Hematopoietic multipotent progenitor cell (in vitro differentiated cells): ENCODE measurements at regions not wholly inside any gene's neighbourhood (a gene's known extent, or its start where the extent isn't known, plus 50 kb on each side); places are given as distances from the start of the nearest gene placed in this dataset.
"Not testable (repeated sequence)": the region's sequence is repeated elsewhere in the genome, so short reads cannot be mapped to it uniquely, and the experiment has no call there.

ENCODE experiments used
- DNase-seq, 3 donors: peaks; one replicate each; pipeline ENCODE4 v3.0.0-alpha.2; 2011 to 2015; ENCODE audit warnings: low read depth in 2 of 3, low spot score in 2 of 3

DNA sequence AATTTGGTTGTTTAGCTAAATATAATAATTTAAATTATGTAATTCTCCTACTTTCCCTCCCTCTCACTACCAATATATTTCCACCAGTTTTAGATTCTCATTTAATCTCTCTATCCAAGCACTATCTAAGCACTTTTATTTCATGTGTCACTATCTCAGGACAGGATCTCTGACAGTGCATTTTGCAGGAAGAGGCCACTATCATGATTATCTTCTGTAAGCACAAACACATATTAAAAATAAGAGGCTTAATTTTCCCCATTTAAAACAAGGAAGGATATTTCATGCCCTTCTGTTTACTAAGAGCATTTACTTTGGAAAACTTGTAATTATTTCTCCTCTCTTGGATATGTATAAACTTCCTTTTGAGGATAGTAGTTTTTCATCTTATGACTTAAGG is 726.2 kb upstream of the ZNF804A start:
- no peak for DNase-seq

DNA sequence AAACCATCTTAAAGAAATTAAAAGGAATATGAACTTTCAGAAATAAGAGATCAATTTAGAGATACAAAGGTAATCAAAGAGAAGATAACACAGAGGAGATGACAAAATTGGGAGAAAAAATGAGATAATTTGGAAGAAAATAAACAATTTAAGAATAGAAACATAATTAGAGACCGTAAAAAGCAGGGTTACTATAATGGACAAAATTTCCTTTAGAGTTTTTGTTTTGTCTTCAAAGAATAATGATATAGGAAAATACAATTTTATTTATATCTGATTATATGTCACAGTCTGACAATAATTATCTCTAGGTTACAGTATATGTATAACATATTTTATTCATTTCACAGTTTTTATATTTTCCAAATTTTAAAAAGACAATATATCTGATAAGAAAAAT is 716.4 kb upstream of the ZNF804A start:
- DNase-seq: no peak

DNA sequence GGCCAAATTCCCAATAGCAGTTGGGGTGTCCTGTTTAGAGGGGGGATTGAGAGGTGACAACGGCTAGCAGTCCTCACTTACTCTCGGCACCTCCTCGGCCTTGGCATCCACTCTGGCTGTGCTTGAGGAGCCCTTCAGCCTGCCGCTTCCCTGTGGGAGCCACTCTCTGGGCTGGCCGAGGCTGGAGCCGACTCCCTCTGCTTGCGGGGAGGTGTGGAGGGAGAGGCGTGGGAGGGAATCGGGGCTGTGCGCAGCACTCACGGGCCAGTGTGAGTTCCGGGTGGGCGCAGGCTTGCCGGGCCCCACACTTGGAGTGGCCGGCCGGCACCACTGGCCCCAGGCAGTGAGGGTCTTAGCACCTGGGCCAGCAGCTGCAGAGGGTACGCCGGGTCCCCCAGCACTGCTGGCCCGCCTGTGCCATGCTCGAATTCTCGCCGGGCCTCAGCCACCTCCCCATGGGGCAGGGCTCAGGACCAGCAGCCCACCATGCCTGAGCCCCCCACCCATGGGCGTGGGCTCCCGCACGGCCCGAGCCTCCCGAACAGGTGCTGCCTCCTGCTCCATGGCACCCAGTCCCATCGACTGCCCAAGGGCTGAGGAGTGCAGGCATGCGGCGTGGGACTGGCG is 705.9 kb upstream of the ZNF804A start:
- DNase-seq: no peak

DNA sequence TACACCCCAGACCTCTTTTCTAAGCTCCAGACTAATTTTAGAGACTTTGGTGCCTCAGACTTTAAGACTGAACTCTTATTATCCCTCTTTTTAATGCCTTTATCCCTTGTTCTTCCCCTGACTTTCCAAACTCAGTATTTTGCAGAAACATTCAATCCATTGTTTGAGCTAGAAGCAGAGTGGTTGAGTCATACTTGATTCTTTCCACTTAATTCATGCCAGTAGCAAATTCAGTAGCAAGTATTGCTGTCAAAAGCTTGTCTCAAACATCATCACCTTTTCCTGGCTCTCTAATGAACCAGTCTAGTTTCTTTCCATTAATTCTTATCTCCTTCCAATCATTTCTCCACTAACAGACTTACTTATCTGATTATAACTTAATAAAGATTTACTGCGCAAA is 699.7 kb upstream of the ZNF804A start:
- no peak for DNase-seq

DNA sequence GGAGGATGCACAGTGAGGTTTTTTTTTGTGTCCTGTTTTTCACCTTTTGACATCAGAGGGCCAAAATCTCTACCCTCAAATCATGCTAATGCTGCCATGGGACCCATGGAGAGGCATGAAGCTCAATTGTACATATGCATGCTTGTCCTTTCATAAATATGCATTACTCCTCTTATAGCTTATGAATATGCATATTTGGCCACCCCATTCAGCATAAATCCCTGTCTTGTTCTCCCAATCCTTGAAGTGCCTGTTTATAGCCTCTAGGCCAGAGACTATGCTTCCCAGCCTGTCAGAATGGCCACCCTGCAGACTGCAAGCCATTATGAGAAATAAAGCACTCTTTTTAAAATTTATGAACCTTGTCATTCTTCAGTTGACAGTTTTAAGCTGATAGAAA is 696.4 kb upstream of the ZNF804A start:
- DNase-seq: no peak

DNA sequence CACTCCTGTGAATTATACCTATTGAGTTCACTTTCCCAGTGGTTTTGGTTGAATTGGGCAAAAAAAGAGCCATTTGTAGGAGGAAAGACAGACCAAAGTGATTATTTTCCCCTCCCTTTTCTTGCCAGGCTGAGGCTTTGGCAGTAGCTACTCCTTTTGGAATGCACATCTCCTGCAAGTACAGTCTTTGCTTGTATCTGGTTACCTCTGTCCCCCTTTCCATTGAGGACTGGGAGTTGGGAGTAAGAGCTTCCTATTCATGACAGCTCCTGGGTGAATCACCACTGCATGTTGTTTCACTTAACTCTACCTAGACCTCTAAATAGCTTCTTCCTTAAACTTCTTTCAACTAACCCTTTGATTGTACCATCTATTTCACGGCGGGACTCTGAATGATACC is 695.3 kb upstream of the ZNF804A start:
- no peak for DNase-seq

DNA sequence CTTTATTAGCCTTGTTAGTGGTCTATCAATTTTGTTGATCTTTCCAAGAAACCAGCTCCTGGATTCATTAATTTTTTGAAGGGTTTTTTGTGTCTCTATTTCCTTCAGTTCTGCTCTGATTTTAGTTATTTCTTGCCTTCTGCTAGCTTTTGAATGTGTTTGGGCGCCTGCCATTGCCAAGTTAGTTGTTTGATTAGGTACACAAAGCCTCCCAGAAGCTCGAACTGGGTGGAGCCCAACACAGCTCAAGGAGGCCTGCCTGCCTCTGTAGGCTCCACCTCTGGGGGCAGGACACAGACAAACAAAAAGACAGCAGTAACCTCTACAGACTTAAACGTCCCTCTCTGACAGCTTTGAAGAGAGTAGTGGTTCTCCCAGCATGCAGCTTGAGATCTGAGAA is 682.3 kb upstream of the ZNF804A start:
- not testable (repeated sequence) for DNase-seq

DNA sequence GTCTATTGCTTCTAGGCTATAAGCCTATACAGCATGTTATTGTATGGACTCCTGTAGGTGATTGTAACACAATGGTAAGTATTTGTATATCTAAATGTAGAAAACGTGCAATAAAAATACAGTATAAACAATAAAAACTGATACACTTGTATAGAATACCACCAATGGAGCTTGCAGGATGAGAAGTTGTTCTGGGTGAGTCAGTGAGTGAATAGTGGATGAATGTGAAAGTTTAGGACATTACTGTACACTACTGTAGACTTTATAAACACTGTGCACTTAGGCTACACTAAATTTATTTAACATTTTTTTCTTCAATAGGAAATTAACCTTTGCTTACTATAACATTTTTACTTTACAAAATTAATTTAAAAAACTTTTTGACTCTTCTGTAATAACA is 679.2 kb upstream of the ZNF804A start:
- DNase-seq: no peak

DNA sequence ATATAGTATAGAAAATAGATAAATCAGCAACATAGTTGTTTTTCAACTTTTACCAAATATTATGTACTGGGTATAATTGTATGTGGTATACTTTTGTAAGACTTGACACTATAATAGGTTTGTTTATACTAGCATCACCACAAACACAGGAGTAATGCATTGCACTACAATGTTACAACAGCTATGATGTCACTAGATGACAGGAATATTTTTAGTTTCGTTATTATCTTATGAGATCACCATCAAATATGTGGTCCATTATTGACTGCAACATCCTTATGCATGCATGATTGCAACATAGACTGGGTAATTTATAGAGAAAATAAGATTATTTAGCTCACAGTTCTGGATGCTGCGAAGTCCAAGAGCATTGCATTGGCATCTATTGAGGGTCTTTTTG is 678.4 kb upstream of the ZNF804A start:
- no peak for DNase-seq

DNA sequence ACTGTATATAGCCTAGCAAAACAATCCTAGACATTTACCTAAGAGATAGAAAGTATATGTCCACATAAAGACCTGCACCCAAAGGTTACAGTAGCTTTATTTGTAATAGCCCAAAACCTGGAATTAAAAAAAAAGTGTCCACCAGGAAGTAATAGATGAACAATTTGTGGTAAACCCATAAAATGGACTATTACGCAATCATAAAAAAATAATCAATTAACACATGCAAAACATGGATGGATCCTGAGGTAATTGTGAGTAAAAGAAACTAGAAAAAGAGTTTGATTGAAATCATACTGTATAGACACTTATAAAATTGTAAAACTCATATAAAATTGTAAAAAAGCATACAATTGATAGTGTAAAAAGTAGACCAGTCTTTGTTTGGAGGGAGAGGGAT is 673.0 kb upstream of the ZNF804A start:
- no peak for DNase-seq

DNA sequence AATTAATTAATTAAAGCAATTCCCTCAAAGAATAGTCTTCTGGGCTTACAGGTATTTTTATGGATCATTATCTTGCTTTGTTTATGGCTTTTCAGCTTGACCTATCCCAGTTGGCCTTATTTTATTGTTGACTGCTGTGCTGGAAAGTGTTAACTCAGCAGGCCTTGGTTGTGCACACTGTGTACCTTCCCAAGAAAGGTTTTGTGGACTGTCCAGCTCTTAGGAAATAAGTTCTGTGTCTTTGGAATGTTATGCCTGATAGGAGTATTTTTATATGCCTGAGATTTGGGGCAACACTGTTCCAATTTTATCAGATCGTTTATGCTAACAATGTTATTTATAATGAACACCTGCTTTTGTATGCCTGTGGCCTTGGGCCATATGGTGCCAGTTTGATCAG is 671.9 kb upstream of the ZNF804A start:
- DNase-seq: no peak

DNA sequence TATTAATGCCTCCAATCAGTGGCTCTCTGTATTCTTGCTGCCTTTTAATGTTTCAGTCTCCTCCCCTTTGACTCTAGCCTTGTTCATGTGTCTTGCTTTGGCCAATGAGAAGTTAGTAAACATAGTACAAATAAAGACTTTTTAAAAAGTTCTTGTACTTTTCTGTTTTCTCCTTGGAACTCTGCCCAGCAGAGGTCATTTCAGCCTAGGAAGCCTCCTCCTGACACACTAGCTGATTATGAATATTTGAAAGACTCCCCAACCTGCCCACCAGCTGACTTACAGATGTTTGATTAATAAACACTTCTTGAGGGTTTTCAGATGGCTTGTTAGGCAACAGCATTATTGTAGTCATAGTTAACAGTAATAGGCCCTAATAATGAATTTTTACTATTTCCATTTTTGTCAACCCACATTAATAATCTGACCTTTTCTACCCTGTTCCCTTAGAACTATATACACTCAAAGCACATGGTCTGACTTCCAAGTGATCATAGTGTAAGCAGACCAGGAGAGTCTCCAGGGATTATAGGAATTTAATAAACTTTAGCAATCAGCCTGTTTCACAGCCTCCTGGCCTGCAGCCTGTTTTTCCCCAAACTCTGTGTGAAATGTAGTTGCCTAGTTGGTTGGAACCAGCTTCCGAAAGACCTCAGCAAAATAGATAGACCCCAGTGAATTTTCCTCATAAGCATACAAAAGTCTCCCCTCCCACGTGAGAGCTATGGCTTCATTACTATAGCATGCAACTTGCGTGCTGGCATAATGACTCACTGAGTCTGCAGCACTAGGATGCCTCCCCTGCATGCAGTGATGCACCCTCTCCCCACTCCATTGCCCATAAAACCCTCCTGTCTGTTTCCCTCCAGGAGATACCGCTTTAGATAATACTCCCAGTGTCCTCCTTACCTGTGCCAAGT is 670.7 kb upstream of the ZNF804A start:
- no peak for DNase-seq

DNA sequence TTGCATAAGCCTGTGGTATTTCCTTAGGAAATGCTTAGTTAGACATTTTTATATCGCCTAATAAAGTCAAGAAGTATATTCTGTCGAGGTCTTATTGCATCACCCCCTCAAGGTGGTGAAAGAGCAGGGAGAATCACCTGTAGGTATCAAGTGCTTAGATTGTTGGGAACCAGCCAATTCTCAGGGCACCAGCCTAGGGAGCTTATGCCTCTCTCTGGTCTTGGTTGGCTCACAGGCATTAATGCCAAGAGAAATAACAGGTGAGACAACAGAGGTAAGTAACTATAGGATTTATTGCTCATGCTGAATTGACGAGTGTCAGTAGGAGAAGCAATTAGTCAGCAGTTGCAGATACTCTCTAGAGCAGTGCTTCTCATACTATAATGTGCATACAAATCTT is 663.3 kb upstream of the ZNF804A start:
- no peak for DNase-seq

DNA sequence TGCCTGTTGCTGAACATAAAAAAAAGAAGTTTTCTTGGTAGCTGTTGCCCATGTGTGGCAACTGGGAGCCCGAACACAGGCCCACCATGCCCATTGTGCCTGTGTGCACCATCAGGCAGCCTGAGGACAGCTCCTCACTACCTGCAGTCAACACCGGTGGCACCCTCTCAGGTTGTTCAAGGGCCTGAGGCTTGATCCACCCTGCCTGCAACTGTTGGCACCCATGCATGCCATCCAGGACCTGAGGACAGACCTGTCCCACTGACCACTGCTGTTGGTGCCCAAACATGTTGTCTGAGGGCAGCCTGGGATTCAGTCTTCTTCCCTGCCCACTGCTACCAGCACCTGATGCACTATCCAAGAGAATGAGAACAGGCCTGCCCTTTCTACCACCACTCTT is 661.1 kb upstream of the ZNF804A start:
- DNase-seq: no peak

DNA sequence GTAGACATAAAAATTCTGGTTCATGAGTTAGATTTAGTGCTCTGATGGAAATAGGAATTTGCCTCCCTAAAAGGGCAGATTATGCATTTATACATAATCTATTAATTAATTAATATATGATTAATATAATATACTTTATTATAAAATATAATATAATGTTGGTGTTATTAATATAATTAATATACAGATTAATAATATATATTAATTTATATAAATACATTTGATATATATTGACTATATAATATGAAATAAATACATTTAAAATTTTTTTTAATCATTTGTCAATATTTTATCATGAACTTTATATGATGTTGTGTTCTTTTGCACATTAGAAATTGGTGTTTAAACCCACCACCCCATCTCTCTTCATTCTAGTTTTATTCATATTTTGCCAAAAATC is 652.1 kb upstream of the ZNF804A start:
- no peak for DNase-seq

DNA sequence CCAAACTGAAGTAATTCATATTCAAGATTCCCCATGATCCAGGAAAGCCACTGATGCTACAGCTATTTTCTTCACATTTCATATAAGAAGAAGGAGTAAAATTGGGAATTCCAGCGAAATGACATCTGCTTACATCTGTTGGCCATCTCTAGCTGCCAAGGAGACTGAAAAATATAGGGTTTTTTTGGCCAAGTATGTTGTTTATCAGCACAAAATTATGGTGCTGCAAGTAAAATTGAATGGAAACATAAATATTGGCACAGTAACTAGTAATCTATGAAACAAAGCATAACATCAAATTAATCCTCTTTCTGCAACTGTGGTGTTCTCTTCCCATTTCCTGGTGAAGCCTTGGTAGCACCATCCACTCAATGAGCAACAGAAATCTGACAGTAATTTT is 649.5 kb upstream of the ZNF804A start:
- DNase-seq: no peak

DNA sequence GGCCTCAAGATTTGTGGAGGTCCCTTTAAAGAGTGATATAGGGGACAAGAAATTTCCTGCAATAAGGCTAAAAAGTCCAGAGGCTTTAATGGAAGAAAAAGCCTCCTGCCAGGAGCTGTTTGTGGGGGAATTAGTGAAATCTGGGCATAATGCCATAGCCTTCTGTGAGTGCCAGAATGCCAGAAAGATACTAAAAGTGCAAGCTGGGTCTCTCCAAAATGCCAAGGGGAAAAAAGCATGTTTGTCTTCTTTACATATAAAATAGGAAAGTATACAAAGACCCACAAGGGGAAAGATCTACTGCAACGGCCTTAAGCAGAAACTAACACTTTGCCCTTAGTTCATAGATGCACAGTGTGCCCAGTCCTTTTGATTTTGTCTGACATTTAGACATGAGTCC is 647.7 kb upstream of the ZNF804A start:
- DNase-seq: no peak

DNA sequence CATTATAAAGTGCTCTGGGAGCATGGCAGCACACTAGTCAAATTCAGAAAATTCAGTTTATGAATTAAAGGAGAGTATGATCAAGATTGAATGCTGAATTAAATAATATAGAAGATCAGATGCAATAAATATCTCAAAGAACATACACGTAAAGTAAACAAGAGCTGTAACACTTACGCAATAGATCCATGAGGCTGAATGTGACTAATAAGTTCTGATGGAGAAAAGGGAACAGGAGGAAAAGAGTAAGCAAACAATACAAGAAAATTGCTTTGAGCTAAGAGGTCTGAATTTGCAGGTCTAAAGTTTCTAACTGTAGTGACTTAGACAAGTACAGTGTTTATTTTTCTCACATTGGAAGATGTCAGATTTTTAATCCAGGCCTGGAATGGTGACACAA is 646.7 kb upstream of the ZNF804A start:
- DNase-seq: no peak

DNA sequence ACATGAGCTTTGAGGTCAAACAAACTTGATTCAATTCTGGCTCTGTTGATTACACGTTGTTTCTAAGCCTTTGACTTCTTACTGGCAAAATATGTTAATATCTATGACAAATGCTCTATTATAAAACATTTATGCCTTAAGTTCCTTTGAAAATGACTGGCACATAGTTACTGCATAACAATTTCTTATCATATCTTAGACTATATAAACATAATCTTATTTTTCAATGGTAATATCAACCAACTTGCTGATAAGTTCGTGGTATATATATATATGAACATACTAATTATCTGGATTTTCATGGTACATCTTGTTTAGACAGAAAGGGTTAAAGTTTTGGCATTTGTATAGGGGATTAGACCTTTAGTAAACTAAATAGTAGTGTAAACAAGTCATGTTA is 645.6 kb upstream of the ZNF804A start:
- no peak for DNase-seq

DNA sequence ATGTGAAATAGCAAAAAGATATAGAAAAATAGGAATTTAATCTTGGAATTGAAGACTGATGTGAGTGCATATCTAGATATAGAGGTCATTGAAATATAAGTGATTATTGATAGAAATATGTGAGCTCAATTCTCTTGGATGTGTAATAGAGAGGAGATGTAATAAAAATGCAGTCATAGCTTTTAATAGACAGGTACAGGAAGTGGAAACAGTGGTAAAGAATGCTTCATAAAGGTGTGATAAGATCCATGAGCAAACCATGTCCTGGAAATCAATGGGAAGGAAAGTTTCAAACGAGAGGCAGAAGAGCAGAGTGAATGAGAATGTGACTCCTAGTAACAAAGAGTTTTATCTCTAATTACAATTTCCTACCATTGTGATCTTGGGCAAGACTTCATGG is 634.7 kb upstream of the ZNF804A start:
- no peak for DNase-seq

DNA sequence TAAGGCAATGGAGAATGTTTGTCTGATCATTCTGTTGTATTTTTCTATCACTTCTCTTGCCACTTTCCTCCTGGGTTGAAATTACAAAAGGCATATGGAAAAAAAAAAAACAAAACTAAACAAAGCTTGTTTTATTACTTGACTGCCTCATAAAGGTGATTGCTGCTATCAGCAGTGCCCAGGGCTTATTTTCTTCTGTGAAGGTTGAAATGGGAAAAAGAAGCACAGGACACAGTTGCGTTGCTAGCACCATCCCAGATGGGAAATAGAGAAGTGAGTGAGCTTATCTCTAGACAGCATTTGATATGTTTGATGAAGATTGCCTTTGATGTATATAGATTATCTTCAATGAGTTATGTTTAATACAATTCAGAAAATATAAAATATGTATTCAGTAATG is 633.8 kb upstream of the ZNF804A start:
- DNase-seq: no peak

DNA sequence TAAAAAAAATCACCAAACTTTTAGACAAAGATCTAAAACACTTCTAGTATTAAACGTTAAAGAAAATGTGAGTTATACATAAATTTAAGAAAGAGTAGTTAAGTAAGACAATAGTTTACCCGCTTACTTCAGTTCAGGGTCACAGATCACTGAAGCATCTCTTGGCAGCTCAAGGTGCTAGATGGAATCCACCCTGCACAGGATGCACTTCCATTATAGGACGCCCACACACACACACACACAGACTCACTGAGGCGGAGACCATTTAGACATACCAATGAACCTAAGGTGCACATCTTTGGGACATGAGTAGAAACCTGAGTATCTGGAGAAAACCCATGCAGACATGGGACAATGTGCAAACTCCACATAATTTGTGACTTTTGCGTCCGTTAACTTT is 630.6 kb upstream of the ZNF804A start:
- no peak for DNase-seq
